Ovary (tissue), 3 donors: ENCODE measurements at regions not wholly inside any gene's neighbourhood (a gene's known extent, or its start where the extent isn't known, plus 50 kb on each side); places are given as distances from the start of the nearest gene placed in this dataset.

Experiments used
- CTCF ChIP-seq, 3 donors: fragments of 450-650 bp in 2 of 3; fragments of 200-600 bp in 1 of 3; IDR thresholded peaks; one replicate each; pipeline versions ENCODE4 v1.5.1 to v1.8.0; 2016 to 2022; ENCODE audit warnings: antibody characterized with exemption in 3 of 3, mild to moderate bottlenecking in 1 of 3
- EP300 ChIP-seq: sonication (generic); formaldehyde crosslinking; IDR thresholded peaks from one replicate; pipeline ENCODE4 v1.6.1; 2017; ENCODE audit warnings: antibody characterized with exemption
- POLR2A ChIP-seq: fragments of 450-650 bp; IDR thresholded peaks from one replicate; pipeline ENCODE4 v1.6.1; 2017; ENCODE audit warnings: antibody characterized with exemption, mild to moderate bottlenecking, moderate library complexity
- donor health status: DM: no; HTN: no; CAD: no.

- no peak for TF ChIP-seq CTCF (IDR thresholded peaks at IDR 0.05)
- TF ChIP-seq POLR2A: no peak
- no peak for TF ChIP-seq EP300
Measured at GRCh38 chr7:113015034-113015645, 71.5 kb downstream of the GPR85 start.
